Thoracic aorta (tissue), 2 donors: ENCODE measurements at regions not wholly inside any gene's neighbourhood (a gene's known extent, or its start where the extent isn't known, plus 50 kb on each side); places are given as distances from the start of the nearest gene placed in this dataset.

Experiments
- ATAC-seq: fragments of 150-250 bp; one replicate; pipeline ENCODE4 v1.8.0; 2017; ENCODE audit warnings: low read depth; ENCODE audit not compliant: insufficient number of reproducible peaks, low FRiP score
- DNase-seq: peaks from one replicate; pipeline ENCODE4 v3.0.0-alpha.2; 2020; ENCODE audit warnings: low spot score
- H3K27ac ChIP-seq, 2 donors: fragments of 200-600 bp; sonication (generic); 1 replicate in 1 of 2; 2 replicates in 1 of 2; pipeline ENCODE4 v1.5.1; 2016; ENCODE audit warnings: mild to moderate bottlenecking in 2 of 2, moderate library complexity in 2 of 2
- H3K27me3 ChIP-seq: fragments of 200-600 bp; sonication (generic); replicated peaks from 2 replicates; pipeline ENCODE4 v1.6.0; 2016; ENCODE audit warnings: mild to moderate bottlenecking; ENCODE audit not compliant: insufficient read depth
- H3K36me3 ChIP-seq: fragments of 200-600 bp; sonication (generic); one replicate; pipeline ENCODE4 v1.5.1; 2016
- H3K4me1 ChIP-seq, 2 donors: fragments of 200-600 bp; sonication (generic); 1 replicate in 1 of 2; 2 replicates in 1 of 2; pipeline versions ENCODE4 v1.5.1 to v1.6.0; 2016; ENCODE audit warnings: low read depth in 2 of 2, mild to moderate bottlenecking in 1 of 2; ENCODE audit not compliant: control insufficient read depth in 1 of 2
- H3K4me3 ChIP-seq: fragments of 200-600 bp; sonication (generic); 2 replicates; pipeline ENCODE4 v1.5.1; 2016; ENCODE audit warnings: mild to moderate bottlenecking
- H3K9me3 ChIP-seq: fragments of 200-600 bp; sonication (generic); 2 replicates; pipeline ENCODE4 v1.5.1; 2016
- CTCF ChIP-seq: fragments of 200-600 bp; sonication (generic); IDR thresholded peaks from one replicate; pipeline ENCODE4 v1.5.1; 2019; ENCODE audit warnings: antibody characterized with exemption

- H3K36me3 ChIP-seq, result no peaks in the 10 kb centered on the region
- no peak for ATAC-seq
- DNase-seq, result no peak
- no peaks in the 10 kb centered on the region for H3K9me3 ChIP-seq
- H3K27ac ChIP-seq, result no peak overlapping the region
- H3K27me3 ChIP-seq, result no peaks in the 10 kb centered on the region
- H3K4me3 ChIP-seq, result no peak overlapping the region
- peaks cover 0 to 8% of the 10 kb centered on the region in 2 donors for H3K4me1 ChIP-seq
- TF ChIP-seq CTCF, result no peak
These were observed 166.5 kb downstream of the SNAPC1 start for GRCh38 chr14:61928701-61929100.

- Histone ChIP-seq H3K36me3 (no peaks in the 10 kb centered on the region), H3K27ac (no peak overlapping the region), H3K9me3 (no peaks in the 10 kb centered on the region), H3K4me3 (no peak overlapping the region), H3K27me3 (no peaks in the 10 kb centered on the region), H3K4me1 (peaks cover 0 to 8% of the 10 kb centered on the region in 2 donors)
- no peak for TF ChIP-seq CTCF
- ATAC-seq (no peak), DNase-seq (no peak)
These were observed 167.4 kb downstream of the SNAPC1 start for GRCh38 chr14:61929651-61930050.

GRCh38 chr14:61930101-61930857 is 168.1 kb downstream of the SNAPC1 start:
- peaks cover 0 to 8% of the 10 kb centered on the region in 2 donors for H3K4me1 ChIP-seq
- ATAC-seq (no peak), DNase-seq (no peak)
- H3K27ac ChIP-seq, result no peak overlapping the region
- no peaks in the 10 kb centered on the region for H3K27me3 ChIP-seq
- no peak overlapping the region for H3K4me3 ChIP-seq
- no peaks in the 10 kb centered on the region for H3K9me3 ChIP-seq
- TF ChIP-seq CTCF, result no peak
- no peaks in the 10 kb centered on the region for H3K36me3 ChIP-seq

- no peaks in the 10 kb centered on the region for H3K9me3 ChIP-seq
- DNase-seq (no peak), ATAC-seq (no peak)
- H3K36me3 ChIP-seq, result no peaks in the 10 kb centered on the region
- H3K27ac ChIP-seq, result no peak overlapping the region
- no peak for TF ChIP-seq CTCF
- H3K4me1 ChIP-seq, result no peaks in the 10 kb centered on the region
- H3K27me3 ChIP-seq, result no peaks in the 10 kb centered on the region
- H3K4me3 ChIP-seq, result no peak overlapping the region
These were observed 170.8 kb downstream of the SNAPC1 start for GRCh38 chr14:61932974-61933373.

- no peak for DNase-seq
- no peaks in the 10 kb centered on the region for H3K36me3 ChIP-seq
- no peaks in the 10 kb centered on the region for H3K4me1 ChIP-seq
- H3K27ac ChIP-seq, result no peak overlapping the region
- H3K27me3 ChIP-seq, result no peaks in the 10 kb centered on the region
- no peak for ATAC-seq
- no peak for TF ChIP-seq CTCF
- no peaks in the 10 kb centered on the region for H3K9me3 ChIP-seq
- H3K4me3 ChIP-seq, result no peak overlapping the region
These were observed 172.2 kb downstream of the SNAPC1 start for GRCh38 chr14:61934385-61934784.
